GM12891 (cell line): ENCODE measurements at regions not wholly inside any gene's neighbourhood (a gene's known extent, or its start where the extent isn't known, plus 50 kb on each side); places are given as distances from the start of the nearest gene placed in this dataset.

Experiments
- DNase-seq: peaks from one replicate; pipeline ENCODE4 v3.0.0; 2011; ENCODE audit warnings: low spot score; ENCODE audit not compliant: insufficient read length
- FAIRE-seq: peaks from 2 replicates; lab custom pipeline; 2011; peaks lifted over from hg19 to GRCh38; lab: Jason Lieb, UNC
- PAX5 ChIP-seq: IDR thresholded peaks from 2 replicates; pipeline ENCODE4 v1.6.1; 2011; ENCODE audit warnings: low read length, moderate library complexity, mild to moderate bottlenecking; ENCODE audit not compliant: insufficient read depth, severe bottlenecking
- POLR2A ChIP-seq: IDR thresholded peaks from 2 replicates; pipeline ENCODE4 v1.6.1; 2011; ENCODE audit warnings: low read depth, low read length, control low read depth
- POLR2AphosphoS5 ChIP-seq: IDR thresholded peaks from 2 replicates; pipeline ENCODE4 v1.6.1; 2011; ENCODE audit warnings: low read depth, low read length, control low read depth
- POU2F2 ChIP-seq: IDR thresholded peaks from 2 replicates; pipeline ENCODE4 v1.6.1; 2011; ENCODE audit warnings: low read depth, mild to moderate bottlenecking, control low read depth, low read length, moderate library complexity
- SPI1 ChIP-seq: IDR thresholded peaks from 2 replicates; pipeline ENCODE4 v1.6.1; 2011; ENCODE audit warnings: low read depth, low read length, control low read depth
- TAF1 ChIP-seq: IDR thresholded peaks from 2 replicates; pipeline ENCODE4 v1.6.1; 2011; ENCODE audit warnings: low read depth, low read length, control low read depth

GRCh38 chr6:166719019-166719418 is 92.0 kb upstream of the RPS6KA2 start:
- FAIRE-seq (no peak), DNase-seq (no peak)
- no peak for TF ChIP-seq POLR2A
- TF ChIP-seq TAF1 = no peak
- TF ChIP-seq POLR2AphosphoS5 = no peak
- no peak for TF ChIP-seq SPI1
- TF ChIP-seq POU2F2 = no peak
- TF ChIP-seq PAX5 = no peak

- no peak for FAIRE-seq
- no peak for DNase-seq
These were observed 91.5 kb upstream of the RPS6KA2 start for GRCh38 chr6:166718516-166718915.

GRCh38 chr6:166716910-166717617 is 90.0 kb upstream of the RPS6KA2 start:
- DNase-seq (no peak), FAIRE-seq (no peak)
- TF ChIP-seq SPI1 = no peak
- no peak for TF ChIP-seq POLR2A
- no peak for TF ChIP-seq TAF1
- TF ChIP-seq POLR2AphosphoS5 = no peak
- TF ChIP-seq PAX5 = no peak
- TF ChIP-seq POU2F2 = no peak

More at GRCh38 chr6:166718516-166718915, 91.5 kb upstream of the RPS6KA2 start:
- TF ChIP-seq TAF1 (no peak), POU2F2 (no peak), POLR2A (no peak), SPI1 (no peak), POLR2AphosphoS5 (no peak), PAX5 (no peak)

GRCh38 chr6:166715992-166716391 is 88.9 kb upstream of the RPS6KA2 start:
- TF ChIP-seq POU2F2 (no peak), SPI1 (no peak), POLR2AphosphoS5 (no peak), TAF1 (no peak), POLR2A (no peak), PAX5 (no peak)
- no peak for FAIRE-seq
- no peak for DNase-seq

GRCh38 chr6:166715065-166715464 is 88.0 kb upstream of the RPS6KA2 start:
- DNase-seq = no peak
- TF ChIP-seq PAX5 = no peak
- TF ChIP-seq POLR2A = no peak
- no peak for TF ChIP-seq POLR2AphosphoS5
- TF ChIP-seq SPI1 = no peak
- no peak for TF ChIP-seq POU2F2
- TF ChIP-seq TAF1 = no peak
- no peak for FAIRE-seq

- FAIRE-seq (no peak), DNase-seq (no peak)
These were observed 87.5 kb upstream of the RPS6KA2 start for GRCh38 chr6:166714581-166714980.

GRCh38 chr6:166714187-166714510 is 87.1 kb upstream of the RPS6KA2 start:
- FAIRE-seq = no peak
- TF ChIP-seq POU2F2 = no peak
- TF ChIP-seq POLR2AphosphoS5 = no peak
- TF ChIP-seq POLR2A = no peak
- no peak for TF ChIP-seq PAX5
- TF ChIP-seq TAF1 = no peak
- no peak for TF ChIP-seq SPI1
- no peak for DNase-seq

More at GRCh38 chr6:166714581-166714980, 87.5 kb upstream of the RPS6KA2 start:
- no peak for TF ChIP-seq POLR2AphosphoS5
- TF ChIP-seq PAX5 = no peak
- TF ChIP-seq POLR2A = no peak
- TF ChIP-seq POU2F2 = no peak
- no peak for TF ChIP-seq TAF1
- TF ChIP-seq SPI1 = no peak

- DNase-seq (no peak), FAIRE-seq (no peak)
- TF ChIP-seq POLR2AphosphoS5 = no peak
- no peak for TF ChIP-seq TAF1
- TF ChIP-seq POLR2A = no peak
- no peak for TF ChIP-seq PAX5
- TF ChIP-seq POU2F2 = no peak
- no peak for TF ChIP-seq SPI1
These were observed 86.6 kb upstream of the RPS6KA2 start for GRCh38 chr6:166713434-166714186.

GRCh38 chr6:166712286-166713228 is 85.5 kb upstream of the RPS6KA2 start:
- no peak for TF ChIP-seq POLR2A
- no peak for TF ChIP-seq POLR2AphosphoS5
- no peak for TF ChIP-seq POU2F2
- no peak for TF ChIP-seq TAF1
- TF ChIP-seq SPI1 = no peak
- no peak for TF ChIP-seq PAX5
- DNase-seq (no peak), FAIRE-seq (no peak)
